Spleen (tissue), 11 donors: ENCODE measurements at regions not wholly inside any gene's neighbourhood (a gene's known extent, or its start where the extent isn't known, plus 50 kb on each side); places are given as distances from the start of the nearest gene placed in this dataset.

Experiments used
- DNase-seq: peaks from one replicate; pipeline ENCODE4 v3.0.0-alpha.2; 2020
- H3K27ac ChIP-seq, 8 donors: fragments of 200-600 bp; sonication (generic) in 7 of 8; 1 replicate in 4 of 8; 2 replicates in 4 of 8; pipeline versions ENCODE4 v1.5.0 to v1.8.0; 2016 to 2021; ENCODE audit warnings: inconsistent platforms in 4 of 8, mild to moderate bottlenecking in 4 of 8, moderate library complexity in 1 of 8
- H3K27me3 ChIP-seq, 7 donors: fragments of 200-600 bp; sonication (generic) in 6 of 7; replicated peaks in 1 of 7; 1 replicate in 4 of 7; 2 replicates in 3 of 7; pipeline versions ENCODE4 v1.5.0 to v1.8.0; 2016 to 2021; ENCODE audit warnings: inconsistent platforms in 3 of 7, mild to moderate bottlenecking in 1 of 7
- H3K36me3 ChIP-seq, 6 donors: fragments of 200-600 bp; sonication (generic) in 5 of 6; 1 replicate in 4 of 6; 2 replicates in 2 of 6; pipeline versions ENCODE4 v1.5.0 to v1.8.0; 2016 to 2021; ENCODE audit warnings: inconsistent platforms in 2 of 6
- H3K4me1 ChIP-seq, 6 donors: fragments of 200-600 bp; sonication (generic) in 5 of 6; 1 replicate in 3 of 6; 2 replicates in 3 of 6; pipeline versions ENCODE4 v1.5.0 to v1.8.0; 2016 to 2021; ENCODE audit warnings: inconsistent platforms in 3 of 6
- H3K4me3 ChIP-seq, 8 donors: fragments of 200-600 bp; sonication (generic) in 7 of 8; 1 replicate in 4 of 8; 2 replicates in 4 of 8; pipeline versions ENCODE4 v1.5.0 to v1.8.0; 2016 to 2021; ENCODE audit warnings: inconsistent platforms in 4 of 8, mild to moderate bottlenecking in 4 of 8, moderate library complexity in 2 of 8
- H3K9me3 ChIP-seq, 8 donors: fragments of 200-600 bp; sonication (generic) in 7 of 8; 1 replicate in 4 of 8; 2 replicates in 4 of 8; pipeline versions ENCODE4 v1.5.0 to v1.8.0; 2016 to 2021; ENCODE audit warnings: inconsistent platforms in 4 of 8
- POLR2A ChIP-seq, 3 donors: fragments of 450-650 bp; IDR thresholded peaks; one replicate each; pipeline ENCODE4 v1.5.1; 2017; ENCODE audit warnings: antibody characterized with exemption in 3 of 3, mild to moderate bottlenecking in 1 of 3
- POLR2AphosphoS5 ChIP-seq, 3 donors: sonication (generic); formaldehyde crosslinking; IDR thresholded peaks; one replicate each; pipeline ENCODE4 v1.5.1; 2017; ENCODE audit warnings: antibody characterized with exemption in 3 of 3
- WGBS, 5 donors: extraction: QIAGEN DNeasy Blood & Tissue Kit in 3 of 5; methylation state at CpG; one replicate each; pipeline versions ENCODE4 v1.1.5 to v1.1.7; 2013 to 2018; 5-methylcytosine and 5-hydroxymethylcytosine counted together
- intact Hi-C: fragments of 100-400 bp; cut with DNase I; formaldehyde crosslinking; loops from one replicate; pipeline ENCODE4 v1.15.0; 2023; ENCODE audit warnings: low total_unique reads
- TF ChIP-seq, protein P1 (sequence below), 11 experiments: fragments of 200-600 bp in 7 of 11; fragments of 450-650 bp in 4 of 11; sonication (generic) in 4 of 11; IDR thresholded peaks in 8 of 11; conservative IDR thresholded peaks in 3 of 11; 1 replicate in 7 of 11; 2 replicates in 4 of 11; pipeline versions ENCODE4 v1.4.0 to v1.8.0; 2016 to 2021; ENCODE audit warnings: antibody characterized with exemption in 11 of 11, inconsistent platforms in 4 of 11, mild to moderate bottlenecking in 1 of 11
- donor health status: healthy with polysubstance abuse.
- donor health status: DM: no; HTN: no; CAD: no; lungs with moderate emphysema.
- donor health status: DM: no; HTN: no; CAD: no.
- donor health status: Bipolar disorder and iron deficiency.
- donor health status: healthy.
- donor health status: DM: no; HTN: no; CAD: no.
- donor health status: DM: yes; HTN: yes; CAD: no.

- TF ChIP-seq POLR2AphosphoS5 (IDR thresholded peaks at IDR 0.05) (no peak), POLR2A (IDR thresholded peaks at IDR 0.05) (no peak)
- TF ChIP-seq, protein P1, sequence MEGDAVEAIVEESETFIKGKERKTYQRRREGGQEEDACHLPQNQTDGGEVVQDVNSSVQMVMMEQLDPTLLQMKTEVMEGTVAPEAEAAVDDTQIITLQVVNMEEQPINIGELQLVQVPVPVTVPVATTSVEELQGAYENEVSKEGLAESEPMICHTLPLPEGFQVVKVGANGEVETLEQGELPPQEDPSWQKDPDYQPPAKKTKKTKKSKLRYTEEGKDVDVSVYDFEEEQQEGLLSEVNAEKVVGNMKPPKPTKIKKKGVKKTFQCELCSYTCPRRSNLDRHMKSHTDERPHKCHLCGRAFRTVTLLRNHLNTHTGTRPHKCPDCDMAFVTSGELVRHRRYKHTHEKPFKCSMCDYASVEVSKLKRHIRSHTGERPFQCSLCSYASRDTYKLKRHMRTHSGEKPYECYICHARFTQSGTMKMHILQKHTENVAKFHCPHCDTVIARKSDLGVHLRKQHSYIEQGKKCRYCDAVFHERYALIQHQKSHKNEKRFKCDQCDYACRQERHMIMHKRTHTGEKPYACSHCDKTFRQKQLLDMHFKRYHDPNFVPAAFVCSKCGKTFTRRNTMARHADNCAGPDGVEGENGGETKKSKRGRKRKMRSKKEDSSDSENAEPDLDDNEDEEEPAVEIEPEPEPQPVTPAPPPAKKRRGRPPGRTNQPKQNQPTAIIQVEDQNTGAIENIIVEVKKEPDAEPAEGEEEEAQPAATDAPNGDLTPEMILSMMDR (IDR thresholded peaks at IDR 0.05 in 8 of 11, conservative IDR thresholded peaks at IDR 0.05 in 3 of 11) = no peak
- peaks cover 0 to 38% (median 29%) of the 10 kb centered on the region in 8 donors for H3K9me3 ChIP-seq
- no peaks in the 10 kb centered on the region for H3K27me3 ChIP-seq
- no peak overlapping the region for H3K27ac ChIP-seq
- no peaks in the 10 kb centered on the region for H3K4me1 ChIP-seq
- DNase-seq = no peak
- no peaks in the 10 kb centered on the region for H3K36me3 ChIP-seq
- intact Hi-C loops = no loop called here
- no peak overlapping the region for H3K4me3 ChIP-seq
- WGBS, 5 donors = 56 to 85% (median 74%) methylated on average over 2 of the region's 2 CpGs
These were observed 75.9 kb upstream of the TMC3 start for GRCh38 chr15:81449836-81450474.

GRCh38 chr15:81443040-81443820, 69.2 kb upstream of the TMC3 start:
- Histone ChIP-seq H3K27ac (no peak overlapping the region), H3K4me3 (no peak overlapping the region), H3K4me1 (no peaks in the 10 kb centered on the region), H3K27me3 (peaks cover 0 to 13% (median 0%) of the 10 kb centered on the region in 7 donors), H3K36me3 (no peaks in the 10 kb centered on the region), H3K9me3 (peaks cover 0 to 29% (median 18%) of the 10 kb centered on the region in 8 donors)
- WGBS, 5 donors = 75 to 79% (median 76%) methylated on average over 5 of the region's 5 CpGs
- DNase-seq = no peak
- intact Hi-C loops = no loop called here
- TF ChIP-seq POLR2AphosphoS5 (IDR thresholded peaks at IDR 0.05) (no peak), POLR2A (IDR thresholded peaks at IDR 0.05) (no peak)
- TF ChIP-seq, protein P1 (IDR thresholded peaks at IDR 0.05 in 8 of 11, conservative IDR thresholded peaks at IDR 0.05 in 3 of 11) = no peak

- TF ChIP-seq POLR2A (IDR thresholded peaks at IDR 0.05) (no peak), POLR2AphosphoS5 (IDR thresholded peaks at IDR 0.05) (no peak)
- TF ChIP-seq, protein P1 (IDR thresholded peaks at IDR 0.05 in 8 of 11, conservative IDR thresholded peaks at IDR 0.05 in 3 of 11) = no peak
- Histone ChIP-seq H3K36me3 (no peaks in the 10 kb centered on the region), H3K4me3 (no peak overlapping the region), H3K9me3 (peaks cover 0 to 29% (median 18%) of the 10 kb centered on the region in 8 donors), H3K27ac (no peak overlapping the region), H3K4me1 (no peaks in the 10 kb centered on the region), H3K27me3 (peaks cover 0 to 16% (median 0%) of the 10 kb centered on the region in 7 donors)
- intact Hi-C loops = no loop called here
- 64 to 93% (median 83%) methylated on average over 1 of the region's 1 CpG for WGBS, 5 donors
- no peak for DNase-seq
These were observed 68.4 kb upstream of the TMC3 start for GRCh38 chr15:81442454-81442853.

- peaks cover 0 to 16% (median 0%) of the 10 kb centered on the region in 7 donors for H3K27me3 ChIP-seq
- no peak overlapping the region for H3K27ac ChIP-seq
- no peak for DNase-seq
- no peaks in the 10 kb centered on the region for H3K4me1 ChIP-seq
- intact Hi-C loops = no loop called here
- H3K9me3 ChIP-seq = peaks cover 0 to 17% (median 13%) of the 10 kb centered on the region in 8 donors
- TF ChIP-seq, protein P1 (IDR thresholded peaks at IDR 0.05 in 8 of 11, conservative IDR thresholded peaks at IDR 0.05 in 3 of 11) = no peak
- no peak for TF ChIP-seq POLR2A (IDR thresholded peaks at IDR 0.05)
- no peak for TF ChIP-seq POLR2AphosphoS5 (IDR thresholded peaks at IDR 0.05)
- no peaks in the 10 kb centered on the region for H3K36me3 ChIP-seq
- no peak overlapping the region for H3K4me3 ChIP-seq
These were observed 60.8 kb upstream of the TMC3 start for GRCh38 chr15:81434851-81435250.
